ENCODE measurements at regions not wholly inside any gene's neighbourhood (a gene's known extent, or its start where the extent isn't known, plus 50 kb on each side); places are given as distances from the start of the nearest gene placed in this dataset.

GRCh38 chr2:150339951-150340350 lies 147.5 kb downstream of the RND3 start:
- H3K9ac ChIP-seq (ENCODE audit: low read depth, low read length, poor library complexity, severe bottlenecking) = no peak overlapping the region
- no peaks in the 10 kb centered on the region for H4K20me1 ChIP-seq (ENCODE audit: insufficient read depth, low read length, poor library complexity, severe bottlenecking)
- no peaks in the 10 kb centered on the region for H3K36me3 ChIP-seq (ENCODE audit: insufficient read depth, low read length)
- H3F3A ChIP-seq (ENCODE audit: low read depth) = no peaks in the 10 kb centered on the region
- H3K79me2 ChIP-seq (ENCODE audit: insufficient read depth, low read length) = no peaks in the 10 kb centered on the region
- no peak overlapping the region for H3K4me2 ChIP-seq (ENCODE audit: low read depth, low read length, poor library complexity, severe bottlenecking)
- no peak overlapping the region for H2AFZ ChIP-seq (ENCODE audit: low read length)
- TF ChIP-seq EZH2phosphoT487 (IDR thresholded peaks at IDR 0.05; ENCODE audit: borderline replicate concordance) = no peak
- TF ChIP-seq, protein P1, sequence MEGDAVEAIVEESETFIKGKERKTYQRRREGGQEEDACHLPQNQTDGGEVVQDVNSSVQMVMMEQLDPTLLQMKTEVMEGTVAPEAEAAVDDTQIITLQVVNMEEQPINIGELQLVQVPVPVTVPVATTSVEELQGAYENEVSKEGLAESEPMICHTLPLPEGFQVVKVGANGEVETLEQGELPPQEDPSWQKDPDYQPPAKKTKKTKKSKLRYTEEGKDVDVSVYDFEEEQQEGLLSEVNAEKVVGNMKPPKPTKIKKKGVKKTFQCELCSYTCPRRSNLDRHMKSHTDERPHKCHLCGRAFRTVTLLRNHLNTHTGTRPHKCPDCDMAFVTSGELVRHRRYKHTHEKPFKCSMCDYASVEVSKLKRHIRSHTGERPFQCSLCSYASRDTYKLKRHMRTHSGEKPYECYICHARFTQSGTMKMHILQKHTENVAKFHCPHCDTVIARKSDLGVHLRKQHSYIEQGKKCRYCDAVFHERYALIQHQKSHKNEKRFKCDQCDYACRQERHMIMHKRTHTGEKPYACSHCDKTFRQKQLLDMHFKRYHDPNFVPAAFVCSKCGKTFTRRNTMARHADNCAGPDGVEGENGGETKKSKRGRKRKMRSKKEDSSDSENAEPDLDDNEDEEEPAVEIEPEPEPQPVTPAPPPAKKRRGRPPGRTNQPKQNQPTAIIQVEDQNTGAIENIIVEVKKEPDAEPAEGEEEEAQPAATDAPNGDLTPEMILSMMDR (conservative IDR thresholded peaks at IDR 0.05; ENCODE audit: low read length) = no peak
- no peaks in the 10 kb centered on the region for H3K9me3 ChIP-seq (ENCODE audit: insufficient read depth, low read depth, low read length)
- H3K27me3 ChIP-seq (ENCODE audit: insufficient read depth, low read length, poor library complexity, severe bottlenecking) = no peaks in the 10 kb centered on the region
- H3K4me3 ChIP-seq (ENCODE audit: low read length, poor library complexity, severe bottlenecking) = no peak overlapping the region
- no peaks in the 10 kb centered on the region for H3K4me1 ChIP-seq (ENCODE audit: insufficient read depth, low read length, poor library complexity, severe bottlenecking)
- no peaks in the 10 kb centered on the region for H3K9me2 ChIP-seq (replicated peaks; ENCODE audit: low read depth, low read length)

GRCh38 chr2:150339282-150339681 lies 148.2 kb downstream of the RND3 start:
- H3K4me1 ChIP-seq (ENCODE audit: insufficient read depth, low read length, poor library complexity, severe bottlenecking) = no peaks in the 10 kb centered on the region
- no peak overlapping the region for H3K4me2 ChIP-seq (ENCODE audit: low read depth, low read length, poor library complexity, severe bottlenecking)
- H3K27me3 ChIP-seq (ENCODE audit: insufficient read depth, low read length, poor library complexity, severe bottlenecking) = no peaks in the 10 kb centered on the region
- H3K9ac ChIP-seq (ENCODE audit: low read depth, low read length, poor library complexity, severe bottlenecking) = no peak overlapping the region
- H3K9me2 ChIP-seq (replicated peaks; ENCODE audit: low read depth, low read length) = no peaks in the 10 kb centered on the region
- H4K20me1 ChIP-seq (ENCODE audit: insufficient read depth, low read length, poor library complexity, severe bottlenecking) = no peaks in the 10 kb centered on the region
- H3K4me3 ChIP-seq (ENCODE audit: low read length, poor library complexity, severe bottlenecking) = no peak overlapping the region
- no peak for TF ChIP-seq EZH2phosphoT487 (IDR thresholded peaks at IDR 0.05; ENCODE audit: borderline replicate concordance)
- TF ChIP-seq, protein P1 (conservative IDR thresholded peaks at IDR 0.05; ENCODE audit: low read length) = no peak
- H3F3A ChIP-seq (ENCODE audit: low read depth) = no peaks in the 10 kb centered on the region
- H3K79me2 ChIP-seq (ENCODE audit: insufficient read depth, low read length) = no peaks in the 10 kb centered on the region
- H3K9me3 ChIP-seq (ENCODE audit: insufficient read depth, low read depth, low read length) = no peaks in the 10 kb centered on the region
- H3K36me3 ChIP-seq (ENCODE audit: insufficient read depth, low read length) = no peaks in the 10 kb centered on the region
- H2AFZ ChIP-seq (ENCODE audit: low read length) = no peak overlapping the region

GRCh38 chr2:150335596-150335995 lies 151.9 kb downstream of the RND3 start:
- Histone ChIP-seq H3K9me2 (replicated peaks; ENCODE audit: low read depth, low read length) (no peaks in the 10 kb centered on the region), H3K4me2 (ENCODE audit: low read depth, low read length, poor library complexity, severe bottlenecking) (no peak overlapping the region)
- TF ChIP-seq, protein P1 (conservative IDR thresholded peaks at IDR 0.05; ENCODE audit: low read length) = no peak
- no peak for TF ChIP-seq EZH2phosphoT487 (IDR thresholded peaks at IDR 0.05; ENCODE audit: borderline replicate concordance)

More at GRCh38 chr2:150335596-150335995, 151.9 kb downstream of the RND3 start:
- no peaks in the 10 kb centered on the region for H3K9me3 ChIP-seq (ENCODE audit: insufficient read depth, low read depth, low read length)
- H2AFZ ChIP-seq (ENCODE audit: low read length) = no peak overlapping the region
- H3K36me3 ChIP-seq (ENCODE audit: insufficient read depth, low read length) = no peaks in the 10 kb centered on the region
- no peaks in the 10 kb centered on the region for H3K4me1 ChIP-seq (ENCODE audit: insufficient read depth, low read length, poor library complexity, severe bottlenecking)
- no peaks in the 10 kb centered on the region for H3K27me3 ChIP-seq (ENCODE audit: insufficient read depth, low read length, poor library complexity, severe bottlenecking)
- H3K4me3 ChIP-seq (ENCODE audit: low read length, poor library complexity, severe bottlenecking) = no peak overlapping the region
- H4K20me1 ChIP-seq (ENCODE audit: insufficient read depth, low read length, poor library complexity, severe bottlenecking) = no peaks in the 10 kb centered on the region
- H3K9ac ChIP-seq (ENCODE audit: low read depth, low read length, poor library complexity, severe bottlenecking) = no peak overlapping the region
- no peaks in the 10 kb centered on the region for H3K79me2 ChIP-seq (ENCODE audit: insufficient read depth, low read length)
- no peaks in the 10 kb centered on the region for H3F3A ChIP-seq (ENCODE audit: low read depth)

Data from Loucy (cell line).